ENCODE measurements at regions not wholly inside any gene's neighbourhood (a gene's known extent, or its start where the extent isn't known, plus 50 kb on each side); places are given as distances from the start of the nearest gene placed in this dataset.

DNA sequence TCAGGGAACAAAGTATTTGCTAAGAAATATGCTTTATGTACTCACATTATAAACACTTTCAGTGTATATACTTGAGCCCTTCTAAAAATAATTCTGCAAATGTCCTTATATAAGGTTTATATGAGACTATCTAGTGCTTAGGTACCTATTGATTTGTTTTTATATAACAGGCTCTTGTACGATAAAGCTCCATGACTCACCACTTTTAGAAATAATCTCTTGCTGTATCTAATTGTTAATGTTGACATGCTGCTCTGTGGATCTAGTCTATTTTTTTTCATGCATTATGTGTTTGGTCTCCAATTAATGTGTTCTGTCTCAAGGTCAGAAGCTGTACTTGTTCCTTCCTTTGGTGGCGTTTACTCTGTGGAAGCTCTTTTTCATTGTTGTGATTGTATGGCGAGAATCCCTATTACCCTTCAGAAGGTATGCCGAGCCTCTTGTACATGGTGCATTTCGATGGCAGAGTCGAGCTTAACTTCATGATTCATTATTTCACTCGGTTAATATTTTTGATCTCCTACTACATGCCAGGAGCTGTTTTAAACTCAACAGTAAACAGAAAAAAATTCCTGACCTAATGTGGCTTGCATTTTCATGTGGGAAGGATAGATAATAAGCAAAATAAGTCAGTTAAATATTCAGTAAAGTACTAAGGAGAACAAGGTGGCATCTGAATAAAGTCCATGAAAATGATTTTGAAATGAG, 361.6 kb downstream of the COG6 start:
- Histone ChIP-seq H3K27me3 (replicated peaks; ENCODE audit: insufficient read depth) (no peaks in the 10 kb centered on the region), H3K27ac (no peak overlapping the region), H3K9me3 (no peaks in the 10 kb centered on the region), H3K36me3 (no peaks in the 10 kb centered on the region), H3K4me3 (no peak overlapping the region), H3K4me1 (replicated peaks) (no peaks in the 10 kb centered on the region)
- TF ChIP-seq POLR2AphosphoS5 (IDR thresholded peaks at IDR 0.05), result no peak
- TF ChIP-seq, protein P1, sequence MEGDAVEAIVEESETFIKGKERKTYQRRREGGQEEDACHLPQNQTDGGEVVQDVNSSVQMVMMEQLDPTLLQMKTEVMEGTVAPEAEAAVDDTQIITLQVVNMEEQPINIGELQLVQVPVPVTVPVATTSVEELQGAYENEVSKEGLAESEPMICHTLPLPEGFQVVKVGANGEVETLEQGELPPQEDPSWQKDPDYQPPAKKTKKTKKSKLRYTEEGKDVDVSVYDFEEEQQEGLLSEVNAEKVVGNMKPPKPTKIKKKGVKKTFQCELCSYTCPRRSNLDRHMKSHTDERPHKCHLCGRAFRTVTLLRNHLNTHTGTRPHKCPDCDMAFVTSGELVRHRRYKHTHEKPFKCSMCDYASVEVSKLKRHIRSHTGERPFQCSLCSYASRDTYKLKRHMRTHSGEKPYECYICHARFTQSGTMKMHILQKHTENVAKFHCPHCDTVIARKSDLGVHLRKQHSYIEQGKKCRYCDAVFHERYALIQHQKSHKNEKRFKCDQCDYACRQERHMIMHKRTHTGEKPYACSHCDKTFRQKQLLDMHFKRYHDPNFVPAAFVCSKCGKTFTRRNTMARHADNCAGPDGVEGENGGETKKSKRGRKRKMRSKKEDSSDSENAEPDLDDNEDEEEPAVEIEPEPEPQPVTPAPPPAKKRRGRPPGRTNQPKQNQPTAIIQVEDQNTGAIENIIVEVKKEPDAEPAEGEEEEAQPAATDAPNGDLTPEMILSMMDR (IDR thresholded peaks at IDR 0.05), result no peak
- no peak for TF ChIP-seq POLR2A (IDR thresholded peaks at IDR 0.05)
- DNase-seq (ENCODE audit: low spot score), result no peak
- WGBS, result 54% methylated on average over 7 of the region's 7 CpGs
- intact Hi-C loops (cut with DNase I), result no loop called here

DNA sequence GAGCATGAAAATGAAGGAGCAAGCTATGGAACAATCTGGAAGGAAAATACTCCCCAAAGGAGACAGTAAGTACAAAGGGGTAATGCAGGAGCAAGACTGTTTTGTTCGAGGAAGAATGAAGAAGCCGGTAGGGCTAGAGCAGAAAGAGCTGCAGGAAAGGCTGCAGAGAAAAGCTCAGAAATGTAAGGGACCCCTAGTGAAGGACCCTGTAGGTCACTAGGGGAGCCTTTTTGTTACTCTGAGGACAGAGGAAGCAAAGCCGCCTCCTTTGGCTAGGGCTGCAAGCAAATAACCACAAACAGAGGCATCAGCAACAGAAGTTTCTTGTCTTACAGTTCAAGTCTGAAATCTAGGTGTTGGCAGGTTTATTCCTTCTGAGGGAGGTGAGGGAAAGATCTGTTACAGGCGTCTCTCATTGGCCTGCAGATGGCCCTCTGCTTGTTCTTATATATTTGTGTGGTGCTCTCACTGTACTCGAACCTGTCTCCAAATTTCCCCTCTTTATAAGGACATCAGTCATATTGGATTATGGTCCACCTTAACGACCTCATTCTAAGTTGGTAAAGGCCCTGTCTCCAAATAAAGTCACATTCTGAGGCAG, 362.3 kb downstream of the COG6 start:
- TF ChIP-seq, protein P1 (IDR thresholded peaks at IDR 0.05), result no peak
- no peak for TF ChIP-seq POLR2A (IDR thresholded peaks at IDR 0.05)
- TF ChIP-seq POLR2AphosphoS5 (IDR thresholded peaks at IDR 0.05), result no peak
- intact Hi-C loops (cut with DNase I), result no loop called here
- WGBS, result 70% methylated on average over 6 of the region's 6 CpGs
- Histone ChIP-seq H3K9me3 (no peaks in the 10 kb centered on the region), H3K36me3 (no peaks in the 10 kb centered on the region), H3K27me3 (replicated peaks; ENCODE audit: insufficient read depth) (no peaks in the 10 kb centered on the region), H3K27ac (no peak overlapping the region), H3K4me1 (replicated peaks) (no peaks in the 10 kb centered on the region), H3K4me3 (no peak overlapping the region)
- no peak for DNase-seq (ENCODE audit: low spot score)

DNA sequence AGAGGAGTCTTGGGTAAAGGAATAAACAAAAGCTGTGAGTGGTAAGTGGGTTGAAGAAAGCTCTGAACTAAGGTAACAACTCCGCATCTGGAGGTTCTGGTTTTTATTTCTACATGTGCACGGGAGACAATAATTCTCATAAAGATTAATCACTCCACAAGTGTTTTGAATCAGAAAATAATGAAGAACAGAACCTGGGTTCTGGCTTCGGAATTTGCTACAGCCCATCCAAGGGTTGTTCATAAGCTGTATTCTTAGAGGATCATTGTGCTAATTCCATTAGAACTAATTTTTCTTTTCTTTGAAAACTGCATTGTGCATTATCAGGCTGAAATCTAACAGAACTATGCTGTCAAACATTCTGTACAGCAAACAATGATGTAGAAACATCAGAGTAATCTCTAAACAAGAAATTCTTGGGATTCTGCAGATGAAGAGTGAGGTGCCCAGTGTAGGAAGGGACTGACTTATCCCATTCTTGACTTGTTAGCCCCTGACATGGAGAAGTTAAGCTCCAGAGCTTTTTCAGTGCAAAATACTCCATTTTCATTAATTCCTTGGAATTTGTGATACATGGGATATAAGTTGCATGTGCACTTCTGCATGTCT, 368.2 kb downstream of the COG6 start:
- TF ChIP-seq, protein P1 (IDR thresholded peaks at IDR 0.05), result no peak
- TF ChIP-seq POLR2A (IDR thresholded peaks at IDR 0.05), result no peak
- TF ChIP-seq POLR2AphosphoS5 (IDR thresholded peaks at IDR 0.05), result no peak
- no peak for DNase-seq (ENCODE audit: low spot score)
- Histone ChIP-seq H3K9me3 (no peaks in the 10 kb centered on the region), H3K27ac (no peak overlapping the region), H3K4me1 (replicated peaks) (no peaks in the 10 kb centered on the region), H3K36me3 (no peaks in the 10 kb centered on the region), H3K27me3 (replicated peaks; ENCODE audit: insufficient read depth) (no peaks in the 10 kb centered on the region), H3K4me3 (no peak overlapping the region)
- intact Hi-C loops (cut with DNase I), result no loop called here
- 67% methylated on average over 3 of the region's 3 CpGs for WGBS

DNA sequence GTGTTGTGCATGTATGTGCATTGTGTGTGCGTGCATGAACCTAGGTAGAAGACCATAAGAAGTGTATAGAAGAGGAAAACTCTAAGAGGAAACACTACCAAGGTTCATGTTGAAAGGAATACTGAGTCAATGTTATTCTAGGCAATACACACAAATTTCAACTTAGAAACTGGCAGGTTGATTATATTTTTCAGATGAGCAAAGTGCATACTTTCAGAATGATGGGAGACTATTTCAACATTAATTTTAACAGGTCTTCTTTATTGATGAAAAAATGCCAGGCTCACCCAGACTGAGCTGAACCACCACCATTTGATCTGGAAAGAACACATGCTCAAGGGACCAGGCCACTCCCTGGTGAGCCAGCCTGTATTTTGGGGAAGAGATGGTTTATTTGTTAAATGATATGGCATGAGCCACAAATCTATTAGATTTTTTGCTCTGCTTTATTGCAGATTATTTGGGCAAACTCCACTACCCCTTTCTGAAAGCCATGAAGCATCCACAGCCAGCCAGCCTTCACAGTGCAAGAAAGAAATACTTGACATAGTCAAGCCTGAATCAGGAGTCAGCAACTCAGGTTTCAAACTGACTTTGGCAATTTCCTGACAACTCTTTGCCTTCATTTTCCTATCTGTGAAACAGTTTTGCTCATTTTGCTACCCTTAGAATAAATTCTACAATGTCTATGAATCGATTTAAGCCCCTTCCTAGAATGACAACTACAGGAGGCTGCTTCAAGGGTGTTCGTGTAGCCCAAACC, 368.9 kb downstream of the COG6 start:
- Histone ChIP-seq H3K36me3 (no peaks in the 10 kb centered on the region), H3K27me3 (replicated peaks; ENCODE audit: insufficient read depth) (no peaks in the 10 kb centered on the region), H3K4me3 (no peak overlapping the region), H3K9me3 (no peaks in the 10 kb centered on the region), H3K27ac (no peak overlapping the region), H3K4me1 (replicated peaks) (no peaks in the 10 kb centered on the region)
- 89% methylated on average over 3 of the region's 3 CpGs for whole genome bisulfite sequencing
- intact Hi-C loops (cut with DNase I), result no loop called here
- TF ChIP-seq, protein P1 (IDR thresholded peaks at IDR 0.05), result no peak
- no peak for DNase-seq (ENCODE audit: low spot score)
